ENCODE measurements at regions not wholly inside any gene's neighbourhood (a gene's known extent, or its start where the extent isn't known, plus 50 kb on each side); places are given as distances from the start of the nearest gene placed in this dataset.

GRCh38 chr13:74039667-74040066, 94.5 kb downstream of the KLF12 start:
- Mint-ChIP-seq H3K36me3 (ENCODE audit: low read depth, unreplicated experiment) (peaks cover 4% of the 10 kb centered on the region), H3K27me3 (ENCODE audit: unreplicated experiment) (no peaks in the 10 kb centered on the region), H3K9me3 (ENCODE audit: unreplicated experiment) (no peaks in the 10 kb centered on the region), H3K4me1 (ENCODE audit: unreplicated experiment) (peaks cover 18% of the 10 kb centered on the region), H3K4me3 (ENCODE audit: unreplicated experiment) (no peak overlapping the region), H3K27ac (ENCODE audit: unreplicated experiment) (no peak overlapping the region)
- TF ChIP-seq CTCF (IDR thresholded peaks at IDR 0.05; ENCODE audit: unreplicated experiment) = no peak
- DNase-seq (ENCODE audit: low spot score) = no peak

GRCh38 chr13:74039154-74039553, 95.0 kb downstream of the KLF12 start:
- TF ChIP-seq CTCF (IDR thresholded peaks at IDR 0.05; ENCODE audit: unreplicated experiment) = no peak
- Mint-ChIP-seq H3K4me1 (ENCODE audit: unreplicated experiment) (peaks cover 18% of the 10 kb centered on the region), H3K27me3 (ENCODE audit: unreplicated experiment) (no peaks in the 10 kb centered on the region), H3K27ac (ENCODE audit: unreplicated experiment) (no peak overlapping the region), H3K4me3 (ENCODE audit: unreplicated experiment) (no peak overlapping the region), H3K36me3 (ENCODE audit: low read depth, unreplicated experiment) (peaks cover 3% of the 10 kb centered on the region), H3K9me3 (ENCODE audit: unreplicated experiment) (no peaks in the 10 kb centered on the region)
- no peak for DNase-seq (ENCODE audit: low spot score)

GRCh38 chr13:74037762-74038161, 96.4 kb downstream of the KLF12 start:
- no peak for DNase-seq (ENCODE audit: low spot score)
- H3K9me3 Mint-ChIP-seq (ENCODE audit: unreplicated experiment) = no peaks in the 10 kb centered on the region
- no peaks in the 10 kb centered on the region for H3K36me3 Mint-ChIP-seq (ENCODE audit: low read depth, unreplicated experiment)
- no peak overlapping the region for H3K4me3 Mint-ChIP-seq (ENCODE audit: unreplicated experiment)
- H3K27ac Mint-ChIP-seq (ENCODE audit: unreplicated experiment) = no peak overlapping the region
- no peaks in the 10 kb centered on the region for H3K27me3 Mint-ChIP-seq (ENCODE audit: unreplicated experiment)
- no peak for TF ChIP-seq CTCF (IDR thresholded peaks at IDR 0.05; ENCODE audit: unreplicated experiment)
- peaks cover 18% of the 10 kb centered on the region for H3K4me1 Mint-ChIP-seq (ENCODE audit: unreplicated experiment)

GRCh38 chr13:74036373-74036772, 97.8 kb downstream of the KLF12 start:
- H3K36me3 Mint-ChIP-seq (ENCODE audit: low read depth, unreplicated experiment) = no peaks in the 10 kb centered on the region
- H3K4me3 Mint-ChIP-seq (ENCODE audit: unreplicated experiment) = no peak overlapping the region
- no peaks in the 10 kb centered on the region for H3K9me3 Mint-ChIP-seq (ENCODE audit: unreplicated experiment)
- peaks cover 18% of the 10 kb centered on the region for H3K4me1 Mint-ChIP-seq (ENCODE audit: unreplicated experiment)
- H3K27ac Mint-ChIP-seq (ENCODE audit: unreplicated experiment) = no peak overlapping the region
- no peaks in the 10 kb centered on the region for H3K27me3 Mint-ChIP-seq (ENCODE audit: unreplicated experiment)
- TF ChIP-seq CTCF (IDR thresholded peaks at IDR 0.05; ENCODE audit: unreplicated experiment) = no peak
- DNase-seq (ENCODE audit: low spot score) = no peak

- H3K4me1 Mint-ChIP-seq (ENCODE audit: unreplicated experiment) = peaks cover 18% of the 10 kb centered on the region
- H3K4me3 Mint-ChIP-seq (ENCODE audit: unreplicated experiment) = no peak overlapping the region
- no peaks in the 10 kb centered on the region for H3K9me3 Mint-ChIP-seq (ENCODE audit: unreplicated experiment)
- H3K27me3 Mint-ChIP-seq (ENCODE audit: unreplicated experiment) = no peaks in the 10 kb centered on the region
- no peak for TF ChIP-seq CTCF (IDR thresholded peaks at IDR 0.05; ENCODE audit: unreplicated experiment)
- DNase-seq (ENCODE audit: low spot score) = no peak
- no peaks in the 10 kb centered on the region for H3K36me3 Mint-ChIP-seq (ENCODE audit: low read depth, unreplicated experiment)
- H3K27ac Mint-ChIP-seq (ENCODE audit: unreplicated experiment) = no peak overlapping the region
These were observed 98.3 kb downstream of the KLF12 start for GRCh38 chr13:74035896-74036295.

All from endothelial cell (in vitro differentiated cells).